Stimulated activated CD4-positive, alpha-beta T cell treated with anti-CD3 and anti-CD28 coated beads, TNF-alpha, amount 100 ng/mL, for 24 hours (primary cell): ENCODE measurements at regions not wholly inside any gene's neighbourhood (a gene's known extent, or its start where the extent isn't known, plus 50 kb on each side); places are given as distances from the start of the nearest gene placed in this dataset.
"Not testable (repeated sequence)": the region's sequence is repeated elsewhere in the genome, so short reads cannot be mapped to it uniquely, and the experiment has no call there.

Experiments
- DNase-seq, 3 experiments: peaks; one replicate each; pipeline ENCODE4 v3.0.0-alpha.2; 2020; ENCODE audit warnings: low read depth in 3 of 3

- DNase-seq = no peak
Measured at GRCh38 chr12:131340616-131341210, 370.2 kb upstream of the SFSWAP start.

- not testable (repeated sequence) for DNase-seq
Measured at GRCh38 chr12:131341608-131342007, 369.3 kb upstream of the SFSWAP start.

- DNase-seq = not testable (repeated sequence)
Measured at GRCh38 chr12:131343436-131343835, 367.5 kb upstream of the SFSWAP start.

GRCh38 chr12:131344715-131345520 is 366.0 kb upstream of the SFSWAP start:
- DNase-seq = not testable (repeated sequence)

GRCh38 chr12:131345521-131346436 is 365.1 kb upstream of the SFSWAP start:
- DNase-seq = no peak

DNA sequence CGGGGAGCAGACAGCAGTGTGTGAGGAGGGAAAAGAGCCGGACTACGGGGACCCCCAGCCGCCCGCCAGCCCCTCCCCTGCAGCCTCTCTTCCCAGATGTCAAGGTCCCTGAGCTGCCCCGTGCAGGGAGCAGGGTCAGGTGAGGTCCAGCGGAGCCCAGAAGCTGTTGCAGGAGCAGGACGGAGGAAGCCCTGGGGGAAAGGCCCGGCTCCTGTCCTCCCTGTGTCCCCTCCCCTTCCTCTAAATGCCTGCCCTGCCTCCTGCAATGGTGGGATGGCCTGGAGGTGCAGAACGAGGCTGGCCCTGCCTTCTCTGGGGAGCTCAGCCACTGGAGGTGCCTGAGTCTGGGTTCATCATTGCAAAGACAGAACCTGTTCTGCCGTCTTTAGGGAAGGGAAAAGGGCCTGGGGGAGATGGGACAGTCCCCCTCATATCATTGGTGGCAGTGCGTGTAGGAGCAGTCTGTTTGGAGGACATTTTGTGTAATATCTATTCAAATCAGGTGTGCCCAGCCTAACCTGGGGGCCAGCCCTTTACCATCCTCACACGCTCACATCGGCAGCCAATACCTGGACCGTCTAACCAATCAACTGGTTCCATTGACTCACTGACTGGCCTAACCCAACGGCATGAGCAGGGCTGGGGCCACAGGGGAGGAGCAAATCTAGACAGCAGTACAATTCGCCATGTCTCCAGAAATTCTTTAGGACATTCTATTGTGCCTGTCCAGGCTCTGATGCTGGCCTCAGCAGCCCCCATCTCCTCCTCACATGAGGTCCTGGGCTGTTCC is 364.1 kb upstream of the SFSWAP start:
- no peak for DNase-seq

- no peak for DNase-seq
Measured at GRCh38 chr12:131347345-131347714, 363.6 kb upstream of the SFSWAP start.

DNA sequence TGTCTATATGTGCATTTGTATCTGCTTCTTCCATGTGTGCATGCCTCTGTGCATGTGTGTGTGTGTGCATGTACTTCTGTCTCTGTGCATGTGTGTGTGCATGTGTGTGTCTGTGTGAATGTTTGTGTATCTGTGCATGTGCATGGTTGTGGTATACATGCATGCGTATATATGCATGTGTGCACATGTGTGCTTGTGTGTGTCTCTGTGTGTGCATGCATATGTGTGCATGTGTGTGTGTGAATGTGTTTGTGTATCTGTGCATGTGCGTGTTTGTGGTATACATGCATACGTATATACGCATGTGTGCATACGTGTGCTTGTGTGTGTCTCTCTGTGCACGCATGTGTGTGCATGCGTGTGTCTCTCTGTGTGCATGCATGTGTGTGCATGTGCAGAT is 363.2 kb upstream of the SFSWAP start:
- no peak for DNase-seq

GRCh38 chr12:131348231-131348630 is 362.7 kb upstream of the SFSWAP start:
- DNase-seq = no peak

DNA sequence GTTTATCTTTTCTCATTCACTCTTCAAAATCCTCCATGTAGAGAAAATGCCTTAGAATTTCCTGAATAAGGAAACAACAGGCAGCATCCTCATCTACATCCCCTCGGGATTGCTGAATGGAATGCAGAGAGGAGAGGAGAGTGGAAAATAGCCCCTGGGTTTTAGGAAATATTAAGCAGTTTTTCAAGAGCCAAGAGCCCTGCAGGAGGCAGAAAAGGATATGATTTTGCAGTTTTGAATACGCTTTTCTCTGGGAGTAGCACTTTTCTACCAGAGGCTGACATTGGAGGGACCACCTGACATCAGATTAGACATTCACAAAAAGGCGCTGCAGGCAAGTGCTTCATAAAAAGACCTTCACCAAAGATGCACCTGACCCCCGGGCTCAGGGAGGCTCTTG is 362.2 kb upstream of the SFSWAP start:
- DNase-seq = no peak

- no peak for DNase-seq
Measured at GRCh38 chr12:131349397-131350127, 361.3 kb upstream of the SFSWAP start.

DNA sequence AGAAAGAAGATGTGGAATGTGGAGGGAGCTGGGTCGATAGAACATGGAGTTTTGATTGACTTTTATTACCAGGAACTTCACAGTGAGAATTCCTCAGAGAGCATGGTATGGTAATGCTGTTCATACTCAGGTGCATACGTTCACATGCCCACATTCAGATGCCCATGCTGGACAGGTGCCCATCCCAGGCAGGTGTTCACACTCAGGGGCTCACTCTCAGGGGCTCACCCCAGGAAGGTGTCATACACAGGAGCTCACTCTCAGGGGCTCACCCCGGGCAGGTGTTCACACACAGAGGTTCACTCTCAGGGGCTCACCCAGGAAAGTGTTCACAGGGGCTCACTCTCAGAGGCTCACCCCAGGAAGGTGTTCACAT is 360.0 kb upstream of the SFSWAP start:
- no peak for DNase-seq

- no peak for DNase-seq
Measured at GRCh38 chr12:131351319-131352028, 359.4 kb upstream of the SFSWAP start.

DNA sequence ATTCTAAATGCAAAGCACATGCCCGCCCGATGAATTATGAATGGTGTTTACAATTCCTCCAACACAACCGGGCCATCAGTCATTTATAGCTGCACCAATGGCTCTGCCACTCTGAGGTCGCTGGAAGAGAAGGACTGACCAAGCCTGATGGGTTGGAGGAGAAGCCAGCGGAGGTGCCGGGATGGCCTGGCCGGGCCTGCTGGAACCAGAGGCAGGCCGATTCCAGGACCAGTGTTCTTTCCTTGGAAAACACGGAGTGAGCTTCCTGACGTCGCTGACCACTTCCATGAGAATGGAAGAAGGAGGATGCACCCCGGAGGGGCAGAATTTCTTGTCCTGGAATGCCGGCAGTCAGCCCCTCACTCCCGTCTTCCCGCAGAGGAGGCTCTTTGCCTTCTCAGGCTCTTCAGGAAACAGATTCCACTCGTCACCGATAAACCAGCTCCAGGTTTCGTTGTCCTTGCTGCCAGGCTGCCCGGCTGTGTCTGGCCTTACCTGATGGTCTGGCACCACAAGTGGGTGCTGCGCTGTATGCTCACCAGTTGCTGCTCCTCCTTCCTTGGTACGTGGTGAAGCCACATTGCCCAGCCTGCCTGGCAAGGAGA is 358.5 kb upstream of the SFSWAP start:
- no peak for DNase-seq

GRCh38 chr12:131353376-131353775 is 357.5 kb upstream of the SFSWAP start:
- no peak for DNase-seq

DNA sequence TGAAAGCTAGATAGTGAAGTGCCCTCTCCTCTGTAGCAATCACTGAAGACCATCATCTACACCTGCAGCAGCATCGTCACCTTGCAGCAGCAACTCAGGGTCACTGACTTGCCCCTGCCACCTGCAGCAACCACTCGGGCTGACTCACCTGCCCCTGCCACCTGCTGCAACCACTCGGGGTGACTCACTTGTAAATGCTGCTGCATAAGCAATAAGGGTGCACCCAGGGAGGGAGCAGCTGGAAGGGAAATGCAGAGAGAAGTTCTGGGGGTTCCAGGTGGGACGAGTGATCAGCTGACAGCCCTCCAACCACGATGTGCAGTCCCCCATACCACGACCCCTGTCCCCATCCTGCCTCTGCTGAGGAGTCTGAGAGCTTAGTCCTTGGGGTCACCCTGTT is 357.1 kb upstream of the SFSWAP start:
- DNase-seq = no peak

GRCh38 chr12:131355361-131356245 is 355.3 kb upstream of the SFSWAP start:
- DNase-seq = no peak

- DNase-seq = no peak
Measured at GRCh38 chr12:131356485-131357184, 354.3 kb upstream of the SFSWAP start.
